NCI-H1436 (cell line): ENCODE measurements at regions not wholly inside any gene's neighbourhood (a gene's known extent, or its start where the extent isn't known, plus 50 kb on each side); places are given as distances from the start of the nearest gene placed in this dataset.

Source experiments
- DNase-seq: peaks from one replicate; lab custom pipeline; 2025; lab: John Stamatoyannopoulos, UW

- no peak for DNase-seq
These were observed 298.4 kb upstream of the DUSP10 start for GRCh38 chr1:222040121-222040805.

DNA sequence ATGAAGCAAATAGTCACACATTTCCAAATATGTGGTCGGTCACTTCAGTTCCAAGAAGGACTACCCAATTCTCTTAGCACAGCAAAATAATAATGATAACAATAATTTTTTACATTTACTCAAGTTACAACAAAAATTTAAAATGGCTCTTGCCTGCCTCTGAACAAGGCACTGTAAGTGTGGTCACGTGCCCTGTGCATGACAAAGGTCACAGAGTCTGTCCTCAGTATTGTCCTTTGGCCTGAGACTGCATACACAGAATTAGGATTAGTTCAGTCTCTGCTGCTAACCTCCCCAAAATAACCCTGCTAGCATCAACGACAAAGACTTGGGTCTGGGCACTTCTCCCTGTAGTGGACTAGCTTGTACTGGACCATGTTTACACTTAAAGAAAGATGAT is 297.1 kb upstream of the DUSP10 start:
- no peak for DNase-seq

DNA sequence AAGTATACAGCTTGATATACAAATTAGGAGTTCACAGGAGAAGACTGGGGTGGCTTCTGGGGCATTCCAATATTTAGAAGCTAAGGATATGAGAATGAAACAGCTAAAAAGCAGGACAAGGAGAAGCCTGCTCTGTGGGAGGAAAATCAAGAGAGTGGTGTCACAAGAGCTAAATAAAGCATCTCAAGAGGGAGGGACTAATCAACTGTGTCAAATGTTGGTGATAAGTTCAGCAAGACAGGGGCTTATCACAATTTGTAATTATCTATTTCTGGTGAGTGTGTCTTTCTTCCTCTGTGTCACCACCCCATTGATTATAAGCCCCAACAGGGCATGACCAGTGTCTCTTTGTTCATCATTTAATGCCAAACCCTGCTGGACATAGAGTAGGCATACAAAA is 295.8 kb upstream of the DUSP10 start:
- DNase-seq: no peak

DNA sequence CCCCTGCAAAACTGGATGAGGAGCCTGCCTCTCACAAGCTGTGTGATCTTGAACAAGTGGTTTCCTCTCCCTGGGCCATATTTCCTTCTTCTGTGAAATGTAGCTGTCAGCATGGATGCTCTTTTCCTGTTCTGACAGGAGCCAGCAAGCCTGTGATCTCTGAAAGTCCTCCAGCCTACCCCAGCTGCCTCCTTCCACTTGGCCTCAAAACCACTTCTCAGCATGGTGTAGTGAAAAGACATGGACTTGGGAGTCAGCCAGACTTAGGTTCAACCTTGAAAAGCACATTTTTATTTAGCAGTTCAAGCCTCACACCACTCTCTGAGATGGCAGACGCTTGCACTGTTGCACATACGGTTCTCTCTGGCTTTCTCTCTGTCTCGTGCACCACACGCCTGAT is 292.9 kb upstream of the DUSP10 start:
- DNase-seq: no peak

DNA sequence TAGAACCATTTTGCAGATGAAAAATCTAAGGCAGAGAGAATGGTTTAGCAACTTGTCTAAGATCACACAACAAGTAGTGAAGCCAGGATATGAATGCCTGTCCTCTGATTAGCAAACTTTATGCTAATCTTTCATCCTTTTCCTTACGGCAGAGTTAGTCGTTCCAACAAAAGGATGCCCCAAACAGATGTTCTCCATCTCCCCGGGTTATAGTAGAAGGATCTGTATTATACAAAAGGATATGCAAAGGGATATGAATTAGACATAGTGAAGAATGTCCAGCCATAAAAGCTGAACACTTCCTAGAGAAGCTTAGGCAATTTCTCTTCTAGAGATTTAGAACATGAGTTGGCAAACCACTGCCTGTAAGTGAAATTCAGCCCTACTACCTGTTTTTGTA is 291.6 kb upstream of the DUSP10 start:
- no peak for DNase-seq

GRCh38 chr1:222031318-222031717 is 289.4 kb upstream of the DUSP10 start:
- no peak for DNase-seq

- no peak for DNase-seq
These were observed 286.8 kb upstream of the DUSP10 start for GRCh38 chr1:222028676-222029075.

GRCh38 chr1:222028116-222028515 is 286.2 kb upstream of the DUSP10 start:
- no peak for DNase-seq

- no peak for DNase-seq
These were observed 284.4 kb upstream of the DUSP10 start for GRCh38 chr1:222026280-222026679.

DNA sequence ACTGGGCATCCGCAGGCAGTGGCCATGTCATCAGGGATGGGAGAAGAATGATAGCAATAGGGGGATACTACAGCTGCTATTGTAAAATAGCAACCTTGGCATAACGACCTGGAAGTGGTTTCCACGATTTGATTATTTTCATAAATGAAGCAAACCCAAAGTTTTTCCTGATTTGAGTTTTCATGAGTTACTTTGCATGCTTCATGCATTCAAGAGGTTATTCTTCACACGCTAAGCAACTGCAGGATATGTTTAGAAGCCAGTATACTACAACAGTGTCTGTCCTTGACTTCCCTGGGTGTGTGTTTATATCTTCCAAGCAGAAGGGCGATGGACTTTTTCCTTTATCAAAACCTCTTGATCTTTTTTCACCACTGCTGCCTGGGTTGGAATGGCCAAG is 281.1 kb upstream of the DUSP10 start:
- no peak for DNase-seq

GRCh38 chr1:222021129-222021528 is 279.2 kb upstream of the DUSP10 start:
- no peak for DNase-seq

DNA sequence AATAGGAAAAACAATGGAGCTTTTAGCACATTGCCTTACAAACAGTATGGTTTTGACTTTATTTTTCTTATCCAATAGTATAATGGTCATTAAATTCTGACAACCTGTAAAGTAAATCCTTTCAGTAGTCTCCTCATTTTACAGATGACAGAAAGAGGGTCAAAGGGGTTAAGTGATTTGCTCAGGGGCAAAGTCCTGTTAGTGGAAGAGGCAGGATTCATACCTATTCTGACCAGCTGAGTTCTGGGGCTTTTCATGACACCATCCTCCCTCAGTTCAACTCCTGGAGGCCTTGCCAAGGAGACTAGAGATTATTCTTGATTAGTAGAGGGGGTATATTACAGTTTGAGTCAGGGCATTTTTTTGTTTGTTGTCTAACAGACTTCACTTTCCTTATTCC is 278.7 kb upstream of the DUSP10 start:
- DNase-seq: no peak

DNA sequence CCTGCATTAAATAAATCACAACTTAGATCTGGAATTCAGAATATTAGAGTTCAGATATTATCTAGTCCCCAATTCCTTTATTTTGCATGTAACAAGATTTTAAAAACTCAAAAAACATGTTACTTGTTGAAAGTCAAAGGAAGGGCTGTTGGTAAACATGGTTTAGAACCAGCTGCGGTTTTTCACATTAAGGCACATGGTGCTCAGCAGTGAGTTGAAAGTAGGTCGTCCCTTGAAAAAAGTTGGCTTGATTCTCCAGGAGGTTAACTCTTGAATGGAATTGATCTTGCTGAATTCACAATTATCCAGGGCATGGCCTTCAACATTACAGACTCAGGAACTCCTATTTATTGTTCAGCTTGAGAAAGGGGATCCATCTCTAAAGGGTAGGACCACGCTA is 277.1 kb upstream of the DUSP10 start:
- DNase-seq: no peak

DNA sequence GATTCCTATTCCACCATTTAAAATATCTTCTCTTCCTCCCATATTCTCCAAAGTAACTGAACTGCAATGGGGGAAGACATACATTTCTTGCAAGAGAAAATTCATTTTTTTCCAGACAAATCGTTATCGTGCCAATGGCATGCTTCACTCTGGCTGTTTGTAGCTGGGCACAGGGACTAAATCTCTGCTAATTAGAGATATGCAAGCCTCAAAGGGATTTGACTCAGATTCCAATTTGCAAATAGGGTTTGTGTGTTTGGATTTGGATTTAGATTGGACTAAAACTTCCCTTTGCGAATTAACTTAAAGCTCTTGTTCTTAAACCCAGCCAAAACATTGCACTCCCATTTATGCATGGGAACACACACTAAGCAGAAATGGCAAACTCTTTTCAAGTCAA is 276.2 kb upstream of the DUSP10 start:
- DNase-seq: no peak

DNA sequence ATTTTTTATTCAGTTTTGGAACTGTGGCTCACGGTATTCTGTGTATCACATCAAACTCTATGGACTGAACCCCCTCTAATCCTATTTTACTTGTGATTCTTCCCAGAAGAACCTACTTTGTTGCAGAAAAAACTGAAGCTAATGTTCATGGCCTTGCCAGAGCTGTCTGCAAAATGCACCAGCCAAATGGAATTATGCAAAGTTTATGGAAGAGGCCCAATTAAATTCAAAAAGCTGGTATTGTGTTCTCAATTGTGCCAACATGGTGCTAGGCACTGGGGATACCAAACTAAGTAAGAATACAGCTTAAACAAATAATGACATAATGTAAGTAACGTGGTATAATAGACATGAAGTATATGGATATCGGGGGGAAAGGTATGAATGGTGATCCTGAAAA is 273.8 kb upstream of the DUSP10 start:
- no peak for DNase-seq

DNA sequence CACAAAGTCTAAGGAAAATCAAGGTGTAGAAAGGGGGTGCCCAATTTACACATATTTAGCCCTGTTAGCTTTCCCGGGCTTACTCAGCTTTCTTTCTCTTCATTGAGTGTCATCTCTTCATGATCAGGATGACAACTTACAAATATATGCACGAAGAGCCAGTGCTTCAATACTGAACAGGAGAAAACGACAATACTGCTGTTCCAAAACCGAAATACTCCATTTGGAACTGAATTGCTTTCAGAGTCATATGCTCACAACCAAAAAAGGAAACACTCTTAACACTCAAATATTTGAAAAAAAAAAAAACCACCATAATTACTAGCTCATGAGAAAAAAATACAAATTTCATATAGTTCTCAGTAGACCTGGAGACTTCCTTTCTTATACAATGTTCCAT is 272.1 kb upstream of the DUSP10 start:
- no peak for DNase-seq

- DNase-seq: no peak
These were observed 270.9 kb upstream of the DUSP10 start for GRCh38 chr1:222012816-222013215.

DNA sequence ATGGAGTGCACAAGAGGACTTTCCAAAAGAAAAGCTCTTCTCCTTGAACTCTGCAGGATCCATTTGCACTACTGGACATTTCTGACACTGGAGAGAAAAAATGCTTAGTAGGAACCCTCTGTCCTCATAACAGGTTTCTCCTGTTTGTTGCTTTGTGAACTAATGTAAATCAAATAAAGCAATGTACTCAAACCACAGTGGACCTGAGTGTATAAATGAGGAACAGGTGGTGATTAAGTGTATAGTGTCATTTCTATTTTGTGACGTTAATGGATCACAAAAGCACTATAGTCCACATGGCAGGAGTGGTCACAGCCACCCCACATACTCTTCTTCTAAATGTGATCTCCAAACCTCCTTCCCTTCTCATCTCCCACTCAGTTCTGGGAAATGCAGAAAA is 268.4 kb upstream of the DUSP10 start:
- DNase-seq: no peak

- peak; percentile 26 for DNase-seq
These were observed 267.3 kb upstream of the DUSP10 start for GRCh38 chr1:222009105-222009730.

DNA sequence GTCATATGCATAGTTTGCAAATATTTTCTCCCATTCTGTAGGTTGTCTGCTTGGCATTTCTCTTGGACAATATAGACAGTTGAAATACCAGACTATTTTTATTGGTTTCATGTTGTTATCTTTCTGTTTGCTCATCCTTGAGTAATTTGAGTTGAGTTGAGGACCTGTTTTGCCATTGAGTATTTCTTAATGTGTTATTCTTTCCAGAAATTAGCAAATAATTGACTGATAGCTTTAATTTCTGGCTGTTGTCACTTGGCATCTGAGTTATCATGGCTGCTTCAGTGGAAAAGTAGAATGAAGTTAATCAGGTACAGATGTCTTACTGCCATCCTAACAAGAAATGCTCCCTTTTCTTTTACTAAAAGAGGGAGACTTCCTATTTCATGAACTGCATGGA is 264.8 kb upstream of the DUSP10 start:
- no peak for DNase-seq

DNA sequence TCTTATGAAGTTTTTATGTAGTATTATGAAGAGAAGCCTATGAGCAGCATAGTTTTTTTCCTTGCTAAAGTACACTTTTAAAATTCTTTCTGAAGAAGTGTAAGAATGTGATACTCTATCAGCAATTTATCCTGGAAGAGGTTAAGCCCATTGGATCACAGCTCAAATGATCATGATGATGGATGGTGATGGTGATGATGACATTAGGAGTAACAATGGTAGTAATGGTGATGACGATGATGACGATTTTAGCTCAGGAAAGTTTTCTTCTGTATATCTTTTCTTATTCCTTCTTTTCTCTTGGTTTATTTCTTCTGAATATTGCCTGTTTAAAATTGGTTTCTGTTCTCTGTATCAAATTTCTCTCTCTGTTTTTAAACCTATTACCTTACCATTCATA is 262.9 kb upstream of the DUSP10 start:
- no peak for DNase-seq

- DNase-seq: no peak
These were observed 262.1 kb upstream of the DUSP10 start for GRCh38 chr1:222004034-222004433.

GRCh38 chr1:222002503-222002902 is 260.6 kb upstream of the DUSP10 start:
- no peak for DNase-seq

DNA sequence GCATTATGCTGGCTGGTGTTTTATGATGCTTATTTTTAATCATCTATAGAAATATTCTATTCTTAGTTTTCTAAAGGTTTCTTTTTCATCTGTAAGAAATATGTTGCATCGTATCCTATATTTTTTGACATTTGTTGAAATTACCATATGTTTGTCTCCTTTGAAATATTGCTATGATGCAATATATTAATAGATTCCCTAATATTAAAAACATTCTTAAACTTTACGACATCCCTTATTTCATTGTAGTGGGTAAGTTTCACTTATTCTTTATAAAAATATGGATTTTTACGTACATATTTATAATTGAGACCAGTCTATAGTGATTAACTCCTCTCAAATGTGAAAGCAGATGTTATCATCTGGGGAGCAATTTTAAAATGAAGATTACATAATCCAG is 258.2 kb upstream of the DUSP10 start:
- DNase-seq: no peak
